ENCODE measurements at regions not wholly inside any gene's neighbourhood (a gene's known extent, or its start where the extent isn't known, plus 50 kb on each side); places are given as distances from the start of the nearest gene placed in this dataset.

GRCh38 chr17:33809748-33810147 is 445.3 kb upstream of the CCL2 start:
- Histone ChIP-seq H3K27me3 (ENCODE audit: control insufficient read depth in 2 of 2, insufficient read depth in 2 of 2, low read length in 2 of 2) (no peaks in the 10 kb centered on the region), H3K79me2 (ENCODE audit: control insufficient read depth, insufficient read depth, low read length) (no peaks in the 10 kb centered on the region), H3K4me2 (ENCODE audit: insufficient read depth, low read length) (no peak overlapping the region), H3K36me3 (ENCODE audit: control insufficient read depth in 2 of 2, extremely low read depth in 1 of 2, insufficient read depth in 2 of 2, low read length in 2 of 2) (no peaks in the 10 kb centered on the region), H3K4me1 (ENCODE audit: control insufficient read depth, extremely low read depth, insufficient read depth, low read length) (no peaks in the 10 kb centered on the region), H3K9me3 (replicated peaks; ENCODE audit: control insufficient read depth, insufficient read depth, low read length) (no peaks in the 10 kb centered on the region), H3K27ac (ENCODE audit: insufficient read depth, low read depth, low read length) (no peak overlapping the region), H3K9ac (replicated peaks; ENCODE audit: extremely low read depth, insufficient read depth, low read length) (no peak overlapping the region), H3K4me3 (replicated peaks in 1 of 3; ENCODE audit: insufficient read depth in 1 of 3, low read depth in 1 of 3, low read length in 3 of 3) (no peak overlapping the region), H4K20me1 (replicated peaks; ENCODE audit: control insufficient read depth, extremely low read depth, insufficient read depth, low read length) (no peaks in the 10 kb centered on the region), H2AFZ (ENCODE audit: low read depth, low read length) (no peak overlapping the region), H3K9me1 (replicated peaks; ENCODE audit: control insufficient read depth, extremely low read depth, insufficient read depth, low read length) (no peaks in the 10 kb centered on the region)
- TF ChIP-seq MYC (IDR thresholded peaks at IDR 0.05; ENCODE audit: low read depth, low read length): no peak
- TF ChIP-seq JUN (IDR thresholded peaks at IDR 0.05; ENCODE audit: borderline replicate concordance, insufficient read depth, insufficient read length, low read depth): no peak
- TF ChIP-seq CTCF (IDR thresholded peaks at IDR 0.05; ENCODE audit: extremely low read depth in 1 of 2, insufficient read depth in 1 of 2, low read depth in 1 of 2, low read length in 2 of 2): no peak
- TF ChIP-seq GATA2 (IDR thresholded peaks at IDR 0.05; ENCODE audit: insufficient read depth, insufficient read length, low read depth, low read length): no peak
- no peak for TF ChIP-seq EZH2 (IDR thresholded peaks at IDR 0.05; ENCODE audit: borderline replicate concordance, low read depth, low read length, severe bottlenecking)
- TF ChIP-seq MAX (IDR thresholded peaks at IDR 0.05; ENCODE audit: insufficient read depth, insufficient read length): no peak
- intact Hi-C loops (cut with micrococcal nuclease): no loop called here
- dilution Hi-C loops (cut with MboI; ENCODE audit: extremely low pct_ligation_motif_present, low sequenced_read_pairs): no loop called here
- DNase-seq (ENCODE audit: low read depth, low spot score) (no peak), FAIRE-seq (no peak)
- ChIA-PET POLR2A (no interaction called here), CTCF (no interaction called here)
- no TSS peak for BruUV-seq (replicated peaks)

Measured in endothelial cell of umbilical vein (primary cell).